ENCODE measurements at regions not wholly inside any gene's neighbourhood (a gene's known extent, or its start where the extent isn't known, plus 50 kb on each side); places are given as distances from the start of the nearest gene placed in this dataset.

DNA sequence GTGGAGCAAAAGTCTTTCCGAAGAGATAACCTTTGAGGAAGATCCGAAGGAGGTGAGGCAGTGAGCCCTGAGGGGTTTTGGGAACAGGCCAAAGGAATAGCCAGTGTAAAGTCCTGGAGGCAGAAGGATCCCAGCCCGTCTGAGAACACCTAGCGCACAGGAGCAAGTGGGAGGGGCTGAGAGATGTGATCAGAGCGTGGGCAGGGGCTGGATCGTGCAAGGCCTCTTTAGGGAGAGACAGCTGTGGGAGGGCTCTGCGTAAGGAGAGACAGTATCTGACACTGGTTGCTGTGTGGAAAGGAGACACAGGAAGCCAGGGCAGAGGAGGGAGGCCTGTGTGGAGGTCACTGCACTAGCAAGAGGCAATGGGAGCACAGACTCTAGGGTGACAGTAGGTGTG lies 68.2 kb downstream of the BARX1 start:
- no peak for TF ChIP-seq POLR2AphosphoS5 (IDR thresholded peaks at IDR 0.05)
- TF ChIP-seq, protein P1, sequence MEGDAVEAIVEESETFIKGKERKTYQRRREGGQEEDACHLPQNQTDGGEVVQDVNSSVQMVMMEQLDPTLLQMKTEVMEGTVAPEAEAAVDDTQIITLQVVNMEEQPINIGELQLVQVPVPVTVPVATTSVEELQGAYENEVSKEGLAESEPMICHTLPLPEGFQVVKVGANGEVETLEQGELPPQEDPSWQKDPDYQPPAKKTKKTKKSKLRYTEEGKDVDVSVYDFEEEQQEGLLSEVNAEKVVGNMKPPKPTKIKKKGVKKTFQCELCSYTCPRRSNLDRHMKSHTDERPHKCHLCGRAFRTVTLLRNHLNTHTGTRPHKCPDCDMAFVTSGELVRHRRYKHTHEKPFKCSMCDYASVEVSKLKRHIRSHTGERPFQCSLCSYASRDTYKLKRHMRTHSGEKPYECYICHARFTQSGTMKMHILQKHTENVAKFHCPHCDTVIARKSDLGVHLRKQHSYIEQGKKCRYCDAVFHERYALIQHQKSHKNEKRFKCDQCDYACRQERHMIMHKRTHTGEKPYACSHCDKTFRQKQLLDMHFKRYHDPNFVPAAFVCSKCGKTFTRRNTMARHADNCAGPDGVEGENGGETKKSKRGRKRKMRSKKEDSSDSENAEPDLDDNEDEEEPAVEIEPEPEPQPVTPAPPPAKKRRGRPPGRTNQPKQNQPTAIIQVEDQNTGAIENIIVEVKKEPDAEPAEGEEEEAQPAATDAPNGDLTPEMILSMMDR (IDR thresholded peaks at IDR 0.05) = no peak
